ENCODE measurements at regions not wholly inside any gene's neighbourhood (a gene's known extent, or its start where the extent isn't known, plus 50 kb on each side); places are given as distances from the start of the nearest gene placed in this dataset.

GRCh38 chr6:164628302-164628931 lies 681.0 kb downstream of the C6orf118 start:
- TF ChIP-seq RAD21 (IDR thresholded peaks at IDR 0.05; ENCODE audit: low read depth), result no peak
- TF ChIP-seq YY1 (IDR thresholded peaks at IDR 0.05; ENCODE audit: low read depth), result no peak
- no peak for TF ChIP-seq EP300 (IDR thresholded peaks at IDR 0.05; ENCODE audit: borderline replicate concordance)
- no peak for TF ChIP-seq REST (IDR thresholded peaks at IDR 0.05; ENCODE audit: low read depth)
- TF ChIP-seq TAF1 (IDR thresholded peaks at IDR 0.05; ENCODE audit: low read depth), result no peak
- no peak for TF ChIP-seq NFIC (IDR thresholded peaks at IDR 0.05)
- TF ChIP-seq TCF12 (IDR thresholded peaks at IDR 0.05; ENCODE audit: low read depth), result no peak
- TF ChIP-seq MAX (IDR thresholded peaks at IDR 0.05), result no peak
- no peak for TF ChIP-seq FOXM1 (IDR thresholded peaks at IDR 0.05; ENCODE audit: borderline replicate concordance, low read depth)
- no peak for TF ChIP-seq CREB1 (IDR thresholded peaks at IDR 0.05; ENCODE audit: low read depth)
- no peak for TF ChIP-seq USF1 (IDR thresholded peaks at IDR 0.05)
- no peak for TF ChIP-seq CEBPB (IDR thresholded peaks at IDR 0.05)
- no peak for TF ChIP-seq EGR1 (IDR thresholded peaks at IDR 0.05)
